ENCODE measurements at regions not wholly inside any gene's neighbourhood (a gene's known extent, or its start where the extent isn't known, plus 50 kb on each side); places are given as distances from the start of the nearest gene placed in this dataset.

- TF ChIP-seq CTCF (IDR thresholded peaks at IDR 0.05; ENCODE audit: low read length) (no peak), EZH2 (optimal IDR thresholded peaks at IDR 0.05; ENCODE audit: low read depth, low read length) (no peak), EZH2phosphoT487 (IDR thresholded peaks at IDR 0.05; ENCODE audit: low read length) (no peak)
These were observed 159.1 kb upstream of the WDR1 start for GRCh38 chr4:10275696-10276095.
